ENCODE measurements at regions not wholly inside any gene's neighbourhood (a gene's known extent, or its start where the extent isn't known, plus 50 kb on each side); places are given as distances from the start of the nearest gene placed in this dataset.
A peak's percentile ranks its signal among the peaks of the same experiment; 100 is the strongest.

- Histone ChIP-seq H3K4me3 (ENCODE audit: low read depth, low read length) (peak overlapping the region; percentile 7; the same call in 1 of the 2 replicates), H3K9ac (ENCODE audit: low read depth, low read length) (no peak overlapping the region), H3K27ac (ENCODE audit: low read depth, low read length) (peak overlapping the region; percentile 63), H3K9me3 (ENCODE audit: control insufficient read depth, insufficient read depth, low read length) (no peaks in the 10 kb centered on the region), H3K36me3 (ENCODE audit: control insufficient read depth, insufficient read depth, low read length) (no peaks in the 10 kb centered on the region), H3K27me3 (ENCODE audit: control insufficient read depth, insufficient read depth, low read length) (no peaks in the 10 kb centered on the region), H3K4me1 (ENCODE audit: control insufficient read depth, insufficient read depth, low read length) (peaks cover 23% of the 10 kb centered on the region)
Observed at GRCh38 chr12:19597167-19598026, 158.1 kb downstream of the AEBP2 start.

- Histone ChIP-seq H3K27ac (ENCODE audit: low read depth, low read length) (no peak overlapping the region), H3K4me1 (ENCODE audit: control insufficient read depth, insufficient read depth, low read length) (no peaks in the 10 kb centered on the region), H3K4me3 (ENCODE audit: low read depth, low read length) (no peak overlapping the region), H3K27me3 (ENCODE audit: control insufficient read depth, insufficient read depth, low read length) (no peaks in the 10 kb centered on the region), H3K9me3 (ENCODE audit: control insufficient read depth, insufficient read depth, low read length) (no peaks in the 10 kb centered on the region), H3K9ac (ENCODE audit: low read depth, low read length) (no peak overlapping the region), H3K36me3 (ENCODE audit: control insufficient read depth, insufficient read depth, low read length) (no peaks in the 10 kb centered on the region)
Observed at GRCh38 chr12:19605720-19606119, 166.4 kb downstream of the AEBP2 start.

- Histone ChIP-seq H3K27ac (ENCODE audit: low read depth, low read length) (no peak overlapping the region), H3K27me3 (ENCODE audit: control insufficient read depth, insufficient read depth, low read length) (no peaks in the 10 kb centered on the region)
Observed at GRCh38 chr12:19608039-19608438, 168.7 kb downstream of the AEBP2 start.

GRCh38 chr12:19613051-19613535 lies 173.8 kb downstream of the AEBP2 start:
- Histone ChIP-seq H3K4me3 (ENCODE audit: low read depth, low read length) (no peak overlapping the region), H3K9me3 (ENCODE audit: control insufficient read depth, insufficient read depth, low read length) (no peaks in the 10 kb centered on the region), H3K9ac (ENCODE audit: low read depth, low read length) (no peak overlapping the region), H3K4me1 (ENCODE audit: control insufficient read depth, insufficient read depth, low read length) (peaks cover 11% of the 10 kb centered on the region), H3K27me3 (ENCODE audit: control insufficient read depth, insufficient read depth, low read length) (no peaks in the 10 kb centered on the region), H3K36me3 (ENCODE audit: control insufficient read depth, insufficient read depth, low read length) (no peaks in the 10 kb centered on the region), H3K27ac (ENCODE audit: low read depth, low read length) (no peak overlapping the region)

More at GRCh38 chr12:19608039-19608438, 168.7 kb downstream of the AEBP2 start:
- Histone ChIP-seq H3K9me3 (ENCODE audit: control insufficient read depth, insufficient read depth, low read length) (no peaks in the 10 kb centered on the region), H3K36me3 (ENCODE audit: control insufficient read depth, insufficient read depth, low read length) (no peaks in the 10 kb centered on the region), H3K4me3 (ENCODE audit: low read depth, low read length) (no peak overlapping the region), H3K4me1 (ENCODE audit: control insufficient read depth, insufficient read depth, low read length) (no peaks in the 10 kb centered on the region), H3K9ac (ENCODE audit: low read depth, low read length) (no peak overlapping the region)

GRCh38 chr12:19614601-19615383 lies 175.5 kb downstream of the AEBP2 start:
- Histone ChIP-seq H3K4me3 (ENCODE audit: low read depth, low read length) (no peak overlapping the region), H3K27me3 (ENCODE audit: control insufficient read depth, insufficient read depth, low read length) (no peaks in the 10 kb centered on the region), H3K36me3 (ENCODE audit: control insufficient read depth, insufficient read depth, low read length) (no peaks in the 10 kb centered on the region), H3K9ac (ENCODE audit: low read depth, low read length) (no peak overlapping the region), H3K4me1 (ENCODE audit: control insufficient read depth, insufficient read depth, low read length) (peaks cover 11% of the 10 kb centered on the region), H3K9me3 (ENCODE audit: control insufficient read depth, insufficient read depth, low read length) (no peaks in the 10 kb centered on the region), H3K27ac (ENCODE audit: low read depth, low read length) (peak overlapping the region; percentile 8)

- no peaks in the 10 kb centered on the region for H3K27me3 ChIP-seq (ENCODE audit: control insufficient read depth, insufficient read depth, low read length)
- peak overlapping the region; percentile 8 for H3K27ac ChIP-seq (ENCODE audit: low read depth, low read length)
- H3K36me3 ChIP-seq (ENCODE audit: control insufficient read depth, insufficient read depth, low read length), result no peaks in the 10 kb centered on the region
- H3K4me3 ChIP-seq (ENCODE audit: low read depth, low read length), result no peak overlapping the region
- no peaks in the 10 kb centered on the region for H3K9me3 ChIP-seq (ENCODE audit: control insufficient read depth, insufficient read depth, low read length)
- no peak overlapping the region for H3K9ac ChIP-seq (ENCODE audit: low read depth, low read length)
- peaks cover 11% of the 10 kb centered on the region for H3K4me1 ChIP-seq (ENCODE audit: control insufficient read depth, insufficient read depth, low read length)
Observed at GRCh38 chr12:19615384-19615725, 176.1 kb downstream of the AEBP2 start.

GRCh38 chr12:19616781-19617180 lies 177.5 kb downstream of the AEBP2 start:
- Histone ChIP-seq H3K27ac (ENCODE audit: low read depth, low read length) (no peak overlapping the region), H3K4me3 (ENCODE audit: low read depth, low read length) (no peak overlapping the region), H3K27me3 (ENCODE audit: control insufficient read depth, insufficient read depth, low read length) (no peaks in the 10 kb centered on the region), H3K9ac (ENCODE audit: low read depth, low read length) (no peak overlapping the region), H3K36me3 (ENCODE audit: control insufficient read depth, insufficient read depth, low read length) (no peaks in the 10 kb centered on the region), H3K4me1 (ENCODE audit: control insufficient read depth, insufficient read depth, low read length) (peaks cover 11% of the 10 kb centered on the region), H3K9me3 (ENCODE audit: control insufficient read depth, insufficient read depth, low read length) (no peaks in the 10 kb centered on the region)

GRCh38 chr12:19620222-19620621 lies 180.9 kb downstream of the AEBP2 start:
- Histone ChIP-seq H3K27me3 (ENCODE audit: control insufficient read depth, insufficient read depth, low read length) (no peaks in the 10 kb centered on the region), H3K9me3 (ENCODE audit: control insufficient read depth, insufficient read depth, low read length) (no peaks in the 10 kb centered on the region), H3K4me3 (ENCODE audit: low read depth, low read length) (no peak overlapping the region), H3K4me1 (ENCODE audit: control insufficient read depth, insufficient read depth, low read length) (peaks cover 4% of the 10 kb centered on the region), H3K9ac (ENCODE audit: low read depth, low read length) (no peak overlapping the region), H3K36me3 (ENCODE audit: control insufficient read depth, insufficient read depth, low read length) (no peaks in the 10 kb centered on the region), H3K27ac (ENCODE audit: low read depth, low read length) (no peak overlapping the region)

- Histone ChIP-seq H3K4me1 (ENCODE audit: control insufficient read depth, insufficient read depth, low read length) (no peaks in the 10 kb centered on the region), H3K4me3 (ENCODE audit: low read depth, low read length) (no peak overlapping the region), H3K9me3 (ENCODE audit: control insufficient read depth, insufficient read depth, low read length) (no peaks in the 10 kb centered on the region), H3K9ac (ENCODE audit: low read depth, low read length) (no peak overlapping the region), H3K36me3 (ENCODE audit: control insufficient read depth, insufficient read depth, low read length) (no peaks in the 10 kb centered on the region), H3K27me3 (ENCODE audit: control insufficient read depth, insufficient read depth, low read length) (no peaks in the 10 kb centered on the region), H3K27ac (ENCODE audit: low read depth, low read length) (no peak overlapping the region)
Observed at GRCh38 chr12:19623751-19624399, 184.6 kb downstream of the AEBP2 start.

GRCh38 chr12:19624491-19624890 lies 185.2 kb downstream of the AEBP2 start:
- no peaks in the 10 kb centered on the region for H3K27me3 ChIP-seq (ENCODE audit: control insufficient read depth, insufficient read depth, low read length)
- no peak overlapping the region for H3K27ac ChIP-seq (ENCODE audit: low read depth, low read length)
- no peaks in the 10 kb centered on the region for H3K4me1 ChIP-seq (ENCODE audit: control insufficient read depth, insufficient read depth, low read length)
- H3K36me3 ChIP-seq (ENCODE audit: control insufficient read depth, insufficient read depth, low read length), result no peaks in the 10 kb centered on the region
- no peak overlapping the region for H3K9ac ChIP-seq (ENCODE audit: low read depth, low read length)
- H3K4me3 ChIP-seq (ENCODE audit: low read depth, low read length), result no peak overlapping the region
- no peaks in the 10 kb centered on the region for H3K9me3 ChIP-seq (ENCODE audit: control insufficient read depth, insufficient read depth, low read length)

All from HUES48 (cell line).